DMS79 treated with DMSO at 0.1 percent for 48 hours (cell line): ENCODE measurements at regions not wholly inside any gene's neighbourhood (a gene's known extent, or its start where the extent isn't known, plus 50 kb on each side); places are given as distances from the start of the nearest gene placed in this dataset.
"Not testable (repeated sequence)": the region's sequence is repeated elsewhere in the genome, so short reads cannot be mapped to it uniquely, and the experiment has no call there.

Experiments used
- DNase-seq: peaks from one replicate; lab custom pipeline; 2025; lab: John Stamatoyannopoulos, UW

GRCh38 chr14:89486961-89487360 is 69.9 kb upstream of the FOXN3 start:
- DNase-seq: no peak

- DNase-seq: no peak
Measured at GRCh38 chr14:89486505-89486904, 69.5 kb upstream of the FOXN3 start.

GRCh38 chr14:89485264-89485663 is 68.2 kb upstream of the FOXN3 start:
- no peak for DNase-seq

- DNase-seq: no peak
Measured at GRCh38 chr14:89484051-89484844, 67.2 kb upstream of the FOXN3 start.

- no peak for DNase-seq
Measured at GRCh38 chr14:89481196-89481595, 64.2 kb upstream of the FOXN3 start.

- no peak for DNase-seq
Measured at GRCh38 chr14:89480278-89480677, 63.2 kb upstream of the FOXN3 start.

GRCh38 chr14:89479802-89480201 is 62.8 kb upstream of the FOXN3 start:
- no peak for DNase-seq

- no peak for DNase-seq
Measured at GRCh38 chr14:89477391-89477790, 60.4 kb upstream of the FOXN3 start.

- DNase-seq: no peak
Measured at GRCh38 chr14:89476354-89476896, 59.4 kb upstream of the FOXN3 start.

GRCh38 chr14:89474464-89474863 is 57.4 kb upstream of the FOXN3 start:
- no peak for DNase-seq

- no peak for DNase-seq
Measured at GRCh38 chr14:89473989-89474388, 57.0 kb upstream of the FOXN3 start.

- DNase-seq: no peak
Measured at GRCh38 chr14:89473569-89473968, 56.5 kb upstream of the FOXN3 start.

- DNase-seq: no peak
Measured at GRCh38 chr14:89470401-89470800, 53.4 kb upstream of the FOXN3 start.

GRCh38 chr14:89469210-89470198 is 52.5 kb upstream of the FOXN3 start:
- no peak for DNase-seq

- no peak for DNase-seq
Measured at GRCh38 chr14:89468566-89468965, 51.5 kb upstream of the FOXN3 start.

GRCh38 chr14:89468030-89468429 is 51.0 kb upstream of the FOXN3 start:
- not testable (repeated sequence) for DNase-seq

GRCh38 chr14:89466944-89467343 is 49.9 kb upstream of the FOXN3 start:
- no peak for DNase-seq
